Astrocyte of the cerebellum (primary cell): ENCODE measurements at regions not wholly inside any gene's neighbourhood (a gene's known extent, or its start where the extent isn't known, plus 50 kb on each side); places are given as distances from the start of the nearest gene placed in this dataset.

ENCODE experiments used
- DNase-seq: peaks from one replicate; pipeline ENCODE4 v3.0.0-alpha.2; 2011; ENCODE audit warnings: low read depth
- H3K4me3 ChIP-seq: 2 replicates; pipeline ENCODE4 v1.5.1; 2011; ENCODE audit warnings: mild to moderate bottlenecking, low read depth, low read length, moderate library complexity
- CTCF ChIP-seq: IDR thresholded peaks from 2 replicates; pipeline ENCODE4 v1.5.1; 2012; ENCODE audit warnings: low read length, low read depth, moderate library complexity, mild to moderate bottlenecking; ENCODE audit errors: missing control alignments
- in situ Hi-C: cut with HindIII; loops from 2 replicates; pipeline ENCODE4 v1.10.0; 2017; ENCODE audit warnings: low sequenced_read_pairs

GRCh38 chr3:90035643-90036042 is 928.2 kb downstream of the EPHA3 start:
- TF ChIP-seq CTCF = no peak
- DNase-seq = no peak
- in situ Hi-C loops = no loop called here
- H3K4me3 ChIP-seq = no peak overlapping the region

- no peak for DNase-seq
Observed at GRCh38 chr3:90036939-90037469, 929.6 kb downstream of the EPHA3 start.

GRCh38 chr3:90039994-90040393 is 932.6 kb downstream of the EPHA3 start:
- no peak overlapping the region for H3K4me3 ChIP-seq
- in situ Hi-C loops = no loop called here
- DNase-seq = no peak
- TF ChIP-seq CTCF = no peak

More at GRCh38 chr3:90036939-90037469, 929.6 kb downstream of the EPHA3 start:
- no peak for TF ChIP-seq CTCF
- in situ Hi-C loops = no loop called here
- no peak overlapping the region for H3K4me3 ChIP-seq

- DNase-seq = no peak
- in situ Hi-C loops = no loop called here
- no peak for TF ChIP-seq CTCF
- H3K4me3 ChIP-seq = no peak overlapping the region
Observed at GRCh38 chr3:90040554-90040953, 933.1 kb downstream of the EPHA3 start.

GRCh38 chr3:90041995-90042394 is 934.6 kb downstream of the EPHA3 start:
- DNase-seq = no peak
- no peak overlapping the region for H3K4me3 ChIP-seq
- TF ChIP-seq CTCF = no peak
- in situ Hi-C loops = no loop called here

- no peak for TF ChIP-seq CTCF
- in situ Hi-C loops = no loop called here
- no peak overlapping the region for H3K4me3 ChIP-seq
- no peak for DNase-seq
Observed at GRCh38 chr3:90043287-90043686, 935.9 kb downstream of the EPHA3 start.
